G401.6 (cell line): ENCODE measurements at regions not wholly inside any gene's neighbourhood (a gene's known extent, or its start where the extent isn't known, plus 50 kb on each side); places are given as distances from the start of the nearest gene placed in this dataset.

Experiments
- FAIRE-seq: peaks from 2 replicates; lab custom pipeline; 2012; peaks lifted over from hg19 to GRCh38; lab: Jason Lieb, UNC

GRCh38 chr22:47290706-47291430 is 528.4 kb downstream of the TBC1D22A start:
- no peak for FAIRE-seq

- no peak for FAIRE-seq
These were observed 527.0 kb downstream of the TBC1D22A start for GRCh38 chr22:47289336-47289985.

GRCh38 chr22:47288680-47289079 is 526.2 kb downstream of the TBC1D22A start:
- no peak for FAIRE-seq

- no peak for FAIRE-seq
These were observed 525.1 kb downstream of the TBC1D22A start for GRCh38 chr22:47287516-47287915.

- FAIRE-seq, result no peak
These were observed 524.1 kb downstream of the TBC1D22A start for GRCh38 chr22:47286590-47286989.

GRCh38 chr22:47285981-47286380 is 523.5 kb downstream of the TBC1D22A start:
- no peak for FAIRE-seq

- FAIRE-seq, result no peak
These were observed 522.4 kb downstream of the TBC1D22A start for GRCh38 chr22:47284822-47285221.

- FAIRE-seq, result no peak
These were observed 521.9 kb downstream of the TBC1D22A start for GRCh38 chr22:47284360-47284759.

- FAIRE-seq, result no peak
These were observed 521.3 kb downstream of the TBC1D22A start for GRCh38 chr22:47283616-47284270.

GRCh38 chr22:47282851-47283250 is 520.4 kb downstream of the TBC1D22A start:
- no peak for FAIRE-seq

GRCh38 chr22:47282366-47282765 is 519.9 kb downstream of the TBC1D22A start:
- FAIRE-seq, result no peak

GRCh38 chr22:47281126-47282106 is 519.0 kb downstream of the TBC1D22A start:
- no peak for FAIRE-seq

- no peak for FAIRE-seq
These were observed 517.9 kb downstream of the TBC1D22A start for GRCh38 chr22:47280301-47280700.

GRCh38 chr22:47279746-47280145 is 517.3 kb downstream of the TBC1D22A start:
- no peak for FAIRE-seq

GRCh38 chr22:47279337-47279736 is 516.9 kb downstream of the TBC1D22A start:
- FAIRE-seq, result no peak

- FAIRE-seq, result no peak
These were observed 516.2 kb downstream of the TBC1D22A start for GRCh38 chr22:47278655-47279054.

- FAIRE-seq, result no peak
These were observed 515.1 kb downstream of the TBC1D22A start for GRCh38 chr22:47277531-47277930.

GRCh38 chr22:47276991-47277390 is 514.5 kb downstream of the TBC1D22A start:
- no peak for FAIRE-seq

- no peak for FAIRE-seq
These were observed 514.0 kb downstream of the TBC1D22A start for GRCh38 chr22:47276450-47276820.

GRCh38 chr22:47275605-47276449 is 513.4 kb downstream of the TBC1D22A start:
- FAIRE-seq, result no peak

- FAIRE-seq, result no peak
These were observed 511.7 kb downstream of the TBC1D22A start for GRCh38 chr22:47274196-47274595.
